ENCODE measurements at regions not wholly inside any gene's neighbourhood (a gene's known extent, or its start where the extent isn't known, plus 50 kb on each side); places are given as distances from the start of the nearest gene placed in this dataset.

DNA sequence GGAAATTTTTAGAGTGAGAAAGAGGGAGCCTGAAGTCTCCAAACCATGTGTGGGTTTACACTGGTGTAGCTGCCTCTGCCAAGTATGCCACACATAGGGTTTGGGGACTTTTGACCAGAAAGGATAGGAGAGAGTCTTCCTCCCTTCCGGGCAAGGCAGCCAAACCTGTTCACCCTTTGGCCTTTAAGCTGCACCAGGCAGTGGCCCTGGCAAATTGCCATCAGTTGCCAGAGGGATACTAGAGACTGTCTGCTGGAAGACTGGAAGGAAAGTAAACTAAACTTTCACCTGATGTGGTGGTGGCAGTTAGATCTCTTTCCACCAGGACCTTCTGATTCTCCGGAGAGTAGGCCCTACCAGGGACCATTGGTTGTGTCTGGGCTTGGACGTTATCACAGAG, 1263.2 kb downstream of the FAM181B start:
- TF ChIP-seq CTCF (conservative IDR thresholded peaks at IDR 0.05 in 1 of 2, IDR thresholded peaks at IDR 0.05 in 1 of 2; ENCODE audit: extremely low read depth in 1 of 2, insufficient read depth in 1 of 2, low read depth in 1 of 2, low read length in 2 of 2) (no peak), EZH2 (IDR thresholded peaks at IDR 0.05; ENCODE audit: borderline replicate concordance, low read length) (no peak)

All from mammary epithelial cell (primary cell).